Esophagus muscularis mucosa (tissue), 3 donors: ENCODE measurements at regions not wholly inside any gene's neighbourhood (a gene's known extent, or its start where the extent isn't known, plus 50 kb on each side); places are given as distances from the start of the nearest gene placed in this dataset.

Experiments
- POLR2A ChIP-seq: fragments of 450-650 bp; IDR thresholded peaks from one replicate; pipeline ENCODE4 v1.6.1; 2017; ENCODE audit warnings: antibody characterized with exemption, moderate library complexity, mild to moderate bottlenecking, low read depth
- POLR2AphosphoS5 ChIP-seq, 2 donors: sonication (generic); formaldehyde crosslinking; IDR thresholded peaks; one replicate each; pipeline ENCODE4 v1.6.1; 2017; ENCODE audit warnings: antibody characterized with exemption in 2 of 2
- TF ChIP-seq, protein P1 (sequence below), 3 experiments: fragments of 200-600 bp in 2 of 3; fragments of 450-650 bp in 1 of 3; sonication (generic) in 2 of 3; IDR thresholded peaks; one replicate each; pipeline ENCODE4 v1.5.1; 2017 to 2019; ENCODE audit warnings: antibody characterized with exemption in 3 of 3, mild to moderate bottlenecking in 2 of 3, moderate library complexity in 1 of 3

DNA sequence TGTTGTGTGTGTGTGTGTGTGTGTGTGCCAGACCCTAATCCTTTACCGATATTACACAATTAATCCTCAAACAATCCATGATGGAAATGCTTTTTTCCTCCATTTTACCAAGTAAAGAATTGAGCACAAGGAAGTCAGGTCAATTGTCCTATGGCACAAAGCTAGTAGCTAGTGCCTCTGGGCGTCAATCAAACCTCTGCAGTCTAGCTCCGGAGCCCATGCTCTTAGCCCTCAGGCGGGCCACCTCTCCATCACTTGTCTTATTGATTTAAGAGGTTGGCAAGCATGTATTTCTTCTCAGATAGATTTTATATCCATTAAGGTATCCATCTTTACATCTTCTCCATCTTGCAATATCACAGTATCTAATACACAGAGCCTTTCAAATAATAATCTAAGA lies 886.6 kb downstream of the TBL1XR1 start:
- TF ChIP-seq POLR2AphosphoS5 (IDR thresholded peaks at IDR 0.05), result no peak
- no peak for TF ChIP-seq POLR2A
- TF ChIP-seq, protein P1, sequence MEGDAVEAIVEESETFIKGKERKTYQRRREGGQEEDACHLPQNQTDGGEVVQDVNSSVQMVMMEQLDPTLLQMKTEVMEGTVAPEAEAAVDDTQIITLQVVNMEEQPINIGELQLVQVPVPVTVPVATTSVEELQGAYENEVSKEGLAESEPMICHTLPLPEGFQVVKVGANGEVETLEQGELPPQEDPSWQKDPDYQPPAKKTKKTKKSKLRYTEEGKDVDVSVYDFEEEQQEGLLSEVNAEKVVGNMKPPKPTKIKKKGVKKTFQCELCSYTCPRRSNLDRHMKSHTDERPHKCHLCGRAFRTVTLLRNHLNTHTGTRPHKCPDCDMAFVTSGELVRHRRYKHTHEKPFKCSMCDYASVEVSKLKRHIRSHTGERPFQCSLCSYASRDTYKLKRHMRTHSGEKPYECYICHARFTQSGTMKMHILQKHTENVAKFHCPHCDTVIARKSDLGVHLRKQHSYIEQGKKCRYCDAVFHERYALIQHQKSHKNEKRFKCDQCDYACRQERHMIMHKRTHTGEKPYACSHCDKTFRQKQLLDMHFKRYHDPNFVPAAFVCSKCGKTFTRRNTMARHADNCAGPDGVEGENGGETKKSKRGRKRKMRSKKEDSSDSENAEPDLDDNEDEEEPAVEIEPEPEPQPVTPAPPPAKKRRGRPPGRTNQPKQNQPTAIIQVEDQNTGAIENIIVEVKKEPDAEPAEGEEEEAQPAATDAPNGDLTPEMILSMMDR (IDR thresholded peaks at IDR 0.05), result no peak
